ENCODE measurements at regions not wholly inside any gene's neighbourhood (a gene's known extent, or its start where the extent isn't known, plus 50 kb on each side); places are given as distances from the start of the nearest gene placed in this dataset.

DNA sequence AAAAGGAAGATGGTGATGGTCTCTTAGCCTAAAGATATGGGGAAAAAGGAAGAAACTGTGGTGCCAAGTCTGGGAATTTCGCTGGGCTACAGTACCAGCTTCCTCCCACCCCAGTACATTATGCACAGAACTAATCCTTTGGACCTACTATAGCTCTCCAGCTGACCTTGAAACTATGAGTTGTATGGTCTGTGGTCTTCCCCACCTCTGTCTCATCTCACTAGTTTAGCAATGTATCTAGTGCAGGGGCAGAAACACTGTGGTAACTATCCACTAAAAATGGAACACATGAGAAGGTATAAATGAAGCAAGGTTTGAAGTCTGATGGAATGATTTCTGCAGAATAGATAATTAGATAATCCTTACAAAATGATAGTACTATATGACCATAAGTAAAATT lies 190.4 kb upstream of the CCDC150 start:
- TF ChIP-seq, protein P1, sequence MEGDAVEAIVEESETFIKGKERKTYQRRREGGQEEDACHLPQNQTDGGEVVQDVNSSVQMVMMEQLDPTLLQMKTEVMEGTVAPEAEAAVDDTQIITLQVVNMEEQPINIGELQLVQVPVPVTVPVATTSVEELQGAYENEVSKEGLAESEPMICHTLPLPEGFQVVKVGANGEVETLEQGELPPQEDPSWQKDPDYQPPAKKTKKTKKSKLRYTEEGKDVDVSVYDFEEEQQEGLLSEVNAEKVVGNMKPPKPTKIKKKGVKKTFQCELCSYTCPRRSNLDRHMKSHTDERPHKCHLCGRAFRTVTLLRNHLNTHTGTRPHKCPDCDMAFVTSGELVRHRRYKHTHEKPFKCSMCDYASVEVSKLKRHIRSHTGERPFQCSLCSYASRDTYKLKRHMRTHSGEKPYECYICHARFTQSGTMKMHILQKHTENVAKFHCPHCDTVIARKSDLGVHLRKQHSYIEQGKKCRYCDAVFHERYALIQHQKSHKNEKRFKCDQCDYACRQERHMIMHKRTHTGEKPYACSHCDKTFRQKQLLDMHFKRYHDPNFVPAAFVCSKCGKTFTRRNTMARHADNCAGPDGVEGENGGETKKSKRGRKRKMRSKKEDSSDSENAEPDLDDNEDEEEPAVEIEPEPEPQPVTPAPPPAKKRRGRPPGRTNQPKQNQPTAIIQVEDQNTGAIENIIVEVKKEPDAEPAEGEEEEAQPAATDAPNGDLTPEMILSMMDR (IDR thresholded peaks at IDR 0.05) = no peak
- no peak for TF ChIP-seq POLR2A (IDR thresholded peaks at IDR 0.05)
- 82 to 93% methylated on average over 1 of the region's 1 CpG for WGBS, 2 donors
- DNase-seq (ENCODE audit: low spot score in 2 of 2) = no peak
- intact Hi-C loops (cut with DNase I; ENCODE audit: low total_unique reads) = no loop called here
- no peak overlapping the region for H3K4me3 ChIP-seq (ENCODE audit: low read depth, poor library complexity, severe bottlenecking)

DNA sequence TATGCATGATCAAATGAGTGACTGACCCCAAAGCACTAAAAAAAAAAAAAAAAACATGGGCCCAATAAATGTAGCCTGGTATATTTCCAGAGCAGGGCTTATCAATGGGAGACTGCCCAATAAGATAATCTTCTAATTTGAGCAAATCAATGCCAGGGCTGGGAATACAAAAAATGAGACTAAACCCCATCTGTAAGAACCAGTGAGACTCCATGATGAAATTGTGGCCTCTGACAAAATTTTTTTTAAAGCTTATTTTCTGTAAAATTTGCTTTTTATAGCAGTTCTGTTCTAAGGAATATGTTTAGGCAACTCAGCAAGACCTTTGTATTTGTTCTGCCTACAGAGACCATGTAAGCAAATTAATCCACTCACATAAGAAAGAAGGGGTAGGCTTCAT lies 186.8 kb upstream of the CCDC150 start:
- DNase-seq (ENCODE audit: low spot score in 2 of 2) = no peak
- TF ChIP-seq, protein P1 (IDR thresholded peaks at IDR 0.05) = no peak
- TF ChIP-seq POLR2A (IDR thresholded peaks at IDR 0.05) = no peak
- intact Hi-C loops (cut with DNase I; ENCODE audit: low total_unique reads) = no loop called here
- H3K4me3 ChIP-seq (ENCODE audit: low read depth, poor library complexity, severe bottlenecking) = no peak overlapping the region

DNA sequence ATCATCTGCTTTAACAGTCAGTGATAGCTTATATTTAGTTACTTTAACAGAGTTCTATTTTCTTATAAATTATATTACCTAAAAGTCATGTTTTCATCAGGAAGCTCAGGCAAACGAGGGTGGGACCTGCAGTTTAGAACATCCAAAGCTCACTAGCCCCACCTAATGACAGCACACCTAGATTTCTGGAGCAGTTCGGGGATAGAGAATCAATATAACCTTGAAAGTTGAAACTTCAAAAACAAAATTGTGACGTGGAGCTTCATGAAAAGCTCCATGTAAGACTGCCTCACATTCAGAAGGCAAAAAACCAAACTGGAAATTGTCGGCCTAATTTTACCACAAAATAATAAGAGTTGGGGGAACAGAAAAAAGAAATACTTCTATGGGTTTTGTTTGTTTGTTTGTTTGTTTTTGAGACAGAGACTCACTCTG lies 185.9 kb upstream of the CCDC150 start:
- 17 to 23% methylated on average over 4 of the region's 4 CpGs for WGBS, 2 donors
- TF ChIP-seq, protein P1 (IDR thresholded peaks at IDR 0.05) = no peak
- TF ChIP-seq POLR2A (IDR thresholded peaks at IDR 0.05) = no peak
- DNase-seq (ENCODE audit: low spot score in 2 of 2) = no peak
- intact Hi-C loops (cut with DNase I; ENCODE audit: low total_unique reads) = no loop called here
- H3K4me3 ChIP-seq (ENCODE audit: low read depth, poor library complexity, severe bottlenecking) = no peak overlapping the region

DNA sequence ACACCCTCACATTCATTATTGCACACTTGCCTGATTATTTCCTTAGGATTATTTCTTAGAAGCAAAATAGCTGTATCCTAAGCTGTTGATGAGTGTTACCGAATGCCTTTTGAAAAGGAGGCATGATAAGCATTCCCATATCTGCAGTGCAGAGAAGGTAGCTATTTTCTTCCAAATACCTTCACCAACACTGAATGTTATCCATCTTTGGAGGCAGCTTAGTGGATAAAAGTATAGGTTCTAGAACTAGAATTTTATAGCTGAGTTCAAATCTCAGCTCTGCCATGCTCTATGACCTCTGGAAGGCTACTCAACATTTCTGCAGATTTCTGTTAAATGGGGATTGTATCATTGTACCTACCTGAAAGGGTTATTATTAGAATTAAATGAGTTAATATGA lies 185.0 kb upstream of the CCDC150 start:
- DNase-seq (ENCODE audit: low spot score in 2 of 2) = no peak
- no peak overlapping the region for H3K4me3 ChIP-seq (ENCODE audit: low read depth, poor library complexity, severe bottlenecking)
- intact Hi-C loops (cut with DNase I; ENCODE audit: low total_unique reads) = no loop called here
- no peak for TF ChIP-seq POLR2A (IDR thresholded peaks at IDR 0.05)
- TF ChIP-seq, protein P1 (IDR thresholded peaks at IDR 0.05) = no peak
- WGBS, 2 donors = 94 to 100% methylated on average over 1 of the region's 1 CpG

DNA sequence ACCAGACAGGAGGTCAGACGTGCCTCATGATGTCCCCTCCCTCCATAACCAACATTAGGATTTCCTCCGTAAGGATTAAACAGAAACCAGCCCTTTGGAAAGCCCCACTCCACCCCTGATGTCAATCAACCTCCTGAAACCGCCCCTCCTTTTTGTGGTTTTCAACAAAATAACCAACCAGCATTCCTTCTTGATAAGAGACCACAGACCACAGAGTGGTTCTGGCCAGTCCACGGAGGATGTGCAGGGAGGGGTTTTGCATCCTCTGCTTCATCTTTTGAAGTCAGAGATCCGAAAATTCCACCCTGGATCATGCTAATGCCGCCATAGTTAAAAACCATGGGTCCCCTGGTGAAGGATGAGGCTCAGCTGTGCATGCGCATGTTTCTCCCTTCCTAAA lies 180.0 kb upstream of the CCDC150 start:
- TF ChIP-seq POLR2A (IDR thresholded peaks at IDR 0.05) = no peak
- TF ChIP-seq, protein P1 (IDR thresholded peaks at IDR 0.05) = no peak
- no peak overlapping the region for H3K4me3 ChIP-seq (ENCODE audit: low read depth, poor library complexity, severe bottlenecking)
- intact Hi-C loops (cut with DNase I; ENCODE audit: low total_unique reads) = no loop called here
- 57 to 58% methylated on average over 7 of the region's 7 CpGs for WGBS, 2 donors
- no peak for DNase-seq (ENCODE audit: low spot score in 2 of 2)

DNA sequence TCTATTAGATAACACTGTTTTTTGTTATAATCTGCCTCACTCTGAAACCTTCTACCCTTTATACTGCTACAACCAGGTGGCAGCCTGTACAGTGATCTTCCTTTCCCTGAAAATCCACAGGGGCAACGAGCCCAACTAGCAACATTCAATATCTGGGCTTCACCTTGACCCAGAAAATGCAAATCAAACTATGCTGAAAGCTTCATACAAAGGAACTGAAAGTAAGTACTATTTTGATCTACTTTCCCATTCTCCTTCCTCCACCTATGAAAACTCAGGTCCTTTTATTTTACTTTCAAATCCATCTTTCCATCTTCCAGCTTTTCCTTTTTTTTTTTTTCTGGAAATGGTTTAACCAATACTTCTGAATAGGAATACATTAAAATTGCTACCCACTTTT lies 175.8 kb upstream of the CCDC150 start:
- TF ChIP-seq, protein P1 (IDR thresholded peaks at IDR 0.05) = no peak
- DNase-seq (ENCODE audit: low spot score in 2 of 2) = no peak
- intact Hi-C loops (cut with DNase I; ENCODE audit: low total_unique reads) = no loop called here
- 60 to 66% methylated on average over 1 of the region's 1 CpG for WGBS, 2 donors
- H3K4me3 ChIP-seq (ENCODE audit: low read depth, poor library complexity, severe bottlenecking) = no peak overlapping the region

Measured in lower leg skin (tissue), 4 donors.